ENCODE measurements at regions not wholly inside any gene's neighbourhood (a gene's known extent, or its start where the extent isn't known, plus 50 kb on each side); places are given as distances from the start of the nearest gene placed in this dataset.

GRCh38 chr13:73985783-73986182 lies 148.4 kb downstream of the KLF12 start:
- H3K27ac ChIP-seq (ENCODE audit: low read depth in 1 of 2, low read length in 2 of 2), result no peak overlapping the region
- no peak for DNase-seq
- H3K4me1 ChIP-seq (ENCODE audit: control insufficient read depth in 1 of 2, insufficient read depth in 2 of 2, low read length in 2 of 2), result no peaks in the 10 kb centered on the region
- H3K4me3 Mint-ChIP-seq, result no peak overlapping the region
- H3K4me2 ChIP-seq (replicated peaks; ENCODE audit: extremely low read depth, low read length, poor library complexity, severe bottlenecking), result no peak overlapping the region
- H3K27me3 ChIP-seq (ENCODE audit: control insufficient read depth in 2 of 2, insufficient read depth in 2 of 2, low read length in 2 of 2), result no peaks in the 10 kb centered on the region
- no peak overlapping the region for H2AFZ ChIP-seq (ENCODE audit: insufficient read depth, low read depth, low read length, poor library complexity, severe bottlenecking)
- no peaks in the 10 kb centered on the region for H3K79me2 ChIP-seq (ENCODE audit: insufficient read depth, low read length)
- intact Hi-C loops (cut with micrococcal nuclease), result no loop called here
- WGBS (ENCODE audit: insufficient coverage), result no CpG with 5 or more reads among the region's 3 CpGs
- H4K20me1 ChIP-seq (ENCODE audit: insufficient read depth, low read length), result no peaks in the 10 kb centered on the region
- no peaks in the 10 kb centered on the region for H3K36me3 ChIP-seq (replicated peaks in 1 of 2; ENCODE audit: control insufficient read depth in 1 of 2, insufficient read depth in 2 of 2, low read length in 2 of 2)
- no peak overlapping the region for H3K4me3 ChIP-seq (replicated peaks in 1 of 3; ENCODE audit: low read depth in 2 of 3, low read length in 3 of 3)
- H3K4me1 Mint-ChIP-seq, result no peaks in the 10 kb centered on the region
- H3K36me3 Mint-ChIP-seq, result no peaks in the 10 kb centered on the region
- H3K27ac Mint-ChIP-seq, result no peak overlapping the region
- peaks cover 6 to 12% (median 8%) of the 10 kb centered on the region in 7 donors for H3K9me3 Mint-ChIP-seq
- no peaks in the 10 kb centered on the region for H3K27me3 Mint-ChIP-seq (ENCODE audit: low read depth in 3 of 3)
- H3K9me3 ChIP-seq (replicated peaks in 1 of 2; ENCODE audit: control insufficient read depth in 1 of 2, insufficient read depth in 1 of 2, low read length in 2 of 2), result peaks cover 14 to 15% of the 10 kb centered on the region in 2 donors
- no peak overlapping the region for H3K9ac ChIP-seq (ENCODE audit: insufficient read depth, low read length, poor library complexity, severe bottlenecking)
- TF ChIP-seq CTCF (IDR thresholded peaks at IDR 0.05), result no peak

- no peak overlapping the region for H3K27ac Mint-ChIP-seq
- Histone ChIP-seq H3K79me2 (ENCODE audit: insufficient read depth, low read length) (no peaks in the 10 kb centered on the region), H3K27me3 (ENCODE audit: control insufficient read depth in 2 of 2, insufficient read depth in 2 of 2, low read length in 2 of 2) (no peaks in the 10 kb centered on the region), H2AFZ (ENCODE audit: insufficient read depth, low read depth, low read length, poor library complexity, severe bottlenecking) (no peak overlapping the region), H3K27ac (ENCODE audit: low read depth in 1 of 2, low read length in 2 of 2) (no peak overlapping the region), H3K9ac (ENCODE audit: insufficient read depth, low read length, poor library complexity, severe bottlenecking) (no peak overlapping the region), H3K36me3 (replicated peaks in 1 of 2; ENCODE audit: control insufficient read depth in 1 of 2, insufficient read depth in 2 of 2, low read length in 2 of 2) (no peaks in the 10 kb centered on the region), H4K20me1 (ENCODE audit: insufficient read depth, low read length) (no peaks in the 10 kb centered on the region), H3K4me3 (replicated peaks in 1 of 3; ENCODE audit: low read depth in 2 of 3, low read length in 3 of 3) (no peak overlapping the region), H3K9me3 (replicated peaks in 1 of 2; ENCODE audit: control insufficient read depth in 1 of 2, insufficient read depth in 1 of 2, low read length in 2 of 2) (peaks cover 14 to 15% of the 10 kb centered on the region in 2 donors), H3K4me2 (replicated peaks; ENCODE audit: extremely low read depth, low read length, poor library complexity, severe bottlenecking) (no peak overlapping the region), H3K4me1 (ENCODE audit: control insufficient read depth in 1 of 2, insufficient read depth in 2 of 2, low read length in 2 of 2) (no peaks in the 10 kb centered on the region)
- intact Hi-C loops (cut with micrococcal nuclease), result no loop called here
- no peak overlapping the region for H3K4me3 Mint-ChIP-seq
- TF ChIP-seq CTCF (IDR thresholded peaks at IDR 0.05), result no peak
- no peaks in the 10 kb centered on the region for H3K36me3 Mint-ChIP-seq
- peaks cover 6 to 12% (median 8%) of the 10 kb centered on the region in 7 donors for H3K9me3 Mint-ChIP-seq
- H3K4me1 Mint-ChIP-seq, result no peaks in the 10 kb centered on the region
- H3K27me3 Mint-ChIP-seq (ENCODE audit: low read depth in 3 of 3), result peaks cover 0 to 3% (median 0%) of the 10 kb centered on the region in 3 donors
- 97% methylated on average over 8 of the region's 11 CpGs for WGBS (ENCODE audit: insufficient coverage)
- DNase-seq, result no peak
Observed at GRCh38 chr13:73984949-73985691, 149.1 kb downstream of the KLF12 start.

Data from CD14-positive monocyte (primary cell).